Spleen (tissue), 7 donors: ENCODE measurements at regions not wholly inside any gene's neighbourhood (a gene's known extent, or its start where the extent isn't known, plus 50 kb on each side); places are given as distances from the start of the nearest gene placed in this dataset.

Experiments used
- POLR2A ChIP-seq, 3 donors: fragments of 450-650 bp; IDR thresholded peaks; one replicate each; pipeline ENCODE4 v1.5.1; 2017; ENCODE audit warnings: antibody characterized with exemption in 3 of 3, mild to moderate bottlenecking in 1 of 3
- TF ChIP-seq, protein P1 (sequence below), 11 experiments: fragments of 200-600 bp in 7 of 11; fragments of 450-650 bp in 4 of 11; sonication (generic) in 4 of 11; IDR thresholded peaks in 8 of 11; conservative IDR thresholded peaks in 3 of 11; 1 replicate in 7 of 11; 2 replicates in 4 of 11; pipeline versions ENCODE4 v1.4.0 to v1.8.0; 2016 to 2021; ENCODE audit warnings: antibody characterized with exemption in 11 of 11, inconsistent platforms in 4 of 11, mild to moderate bottlenecking in 1 of 11
- donor health status: DM: no; HTN: no; CAD: no; lungs with moderate emphysema.
- donor health status: DM: no; HTN: no; CAD: no.
- donor health status: DM: no; HTN: no; CAD: no.

DNA sequence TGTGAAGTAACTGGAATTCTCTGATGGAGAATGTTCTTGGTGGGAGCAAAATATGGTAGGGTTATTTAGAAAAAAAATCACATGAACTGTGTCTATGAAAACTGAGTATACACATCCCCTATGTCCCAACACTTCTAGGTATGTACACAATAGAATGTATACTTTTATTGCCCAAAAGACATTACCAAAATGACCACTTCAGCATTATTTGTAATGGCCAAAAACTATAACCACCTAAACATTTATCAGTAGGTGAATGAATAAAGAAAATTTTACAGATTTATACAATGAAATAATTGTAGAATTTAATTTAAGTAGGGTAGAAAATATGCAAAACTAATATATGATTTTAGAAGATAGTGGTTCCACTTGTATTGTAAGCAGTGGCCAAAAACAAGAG, 462.8 kb downstream of the KCNJ3 start:
- TF ChIP-seq, protein P1, sequence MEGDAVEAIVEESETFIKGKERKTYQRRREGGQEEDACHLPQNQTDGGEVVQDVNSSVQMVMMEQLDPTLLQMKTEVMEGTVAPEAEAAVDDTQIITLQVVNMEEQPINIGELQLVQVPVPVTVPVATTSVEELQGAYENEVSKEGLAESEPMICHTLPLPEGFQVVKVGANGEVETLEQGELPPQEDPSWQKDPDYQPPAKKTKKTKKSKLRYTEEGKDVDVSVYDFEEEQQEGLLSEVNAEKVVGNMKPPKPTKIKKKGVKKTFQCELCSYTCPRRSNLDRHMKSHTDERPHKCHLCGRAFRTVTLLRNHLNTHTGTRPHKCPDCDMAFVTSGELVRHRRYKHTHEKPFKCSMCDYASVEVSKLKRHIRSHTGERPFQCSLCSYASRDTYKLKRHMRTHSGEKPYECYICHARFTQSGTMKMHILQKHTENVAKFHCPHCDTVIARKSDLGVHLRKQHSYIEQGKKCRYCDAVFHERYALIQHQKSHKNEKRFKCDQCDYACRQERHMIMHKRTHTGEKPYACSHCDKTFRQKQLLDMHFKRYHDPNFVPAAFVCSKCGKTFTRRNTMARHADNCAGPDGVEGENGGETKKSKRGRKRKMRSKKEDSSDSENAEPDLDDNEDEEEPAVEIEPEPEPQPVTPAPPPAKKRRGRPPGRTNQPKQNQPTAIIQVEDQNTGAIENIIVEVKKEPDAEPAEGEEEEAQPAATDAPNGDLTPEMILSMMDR (IDR thresholded peaks at IDR 0.05 in 8 of 11, conservative IDR thresholded peaks at IDR 0.05 in 3 of 11), result no peak
- no peak for TF ChIP-seq POLR2A (IDR thresholded peaks at IDR 0.05)
